ENCODE measurements at regions not wholly inside any gene's neighbourhood (a gene's known extent, or its start where the extent isn't known, plus 50 kb on each side); places are given as distances from the start of the nearest gene placed in this dataset.

DNA sequence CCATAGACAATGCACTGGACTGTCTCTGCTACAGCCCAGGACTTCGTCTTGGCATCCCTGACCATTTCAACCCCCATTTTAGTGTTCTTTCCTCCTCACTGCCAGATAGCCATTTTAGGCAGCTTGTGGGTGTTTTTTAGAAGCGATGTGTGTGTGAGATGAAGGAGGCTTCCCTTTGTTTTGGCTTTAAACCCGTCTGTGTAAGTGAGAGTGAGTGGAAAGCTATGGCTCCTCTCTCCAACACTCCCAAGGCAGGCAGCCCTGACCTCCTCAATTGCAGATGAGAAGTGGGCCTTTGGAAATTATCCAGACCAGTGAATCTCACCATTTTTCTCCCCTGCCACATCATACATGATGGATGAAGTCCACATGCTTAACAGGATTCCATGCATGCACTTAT, 70.3 kb upstream of the PGBD5 start:
- H2AK9ac ChIP-seq (replicated peaks; ENCODE audit: low read depth, low read length, poor library complexity): no peak overlapping the region
- no peaks in the 10 kb centered on the region for H3K27me3 ChIP-seq (ENCODE audit: control insufficient read depth, insufficient read depth, low read length)
- no peak overlapping the region for H4K8ac ChIP-seq (ENCODE audit: low read depth in 2 of 2, low read length in 2 of 2)
- no peak overlapping the region for H2BK5ac ChIP-seq (ENCODE audit: low read depth, low read length, poor library complexity, severe bottlenecking)
- no peak overlapping the region for H3K18ac ChIP-seq (ENCODE audit: low read depth, low read length)
- in situ Hi-C loops (cut with MboI; ENCODE audit: low sequenced_read_pairs) (no loop called here), intact Hi-C loops (cut with micrococcal nuclease) (no loop called here), dilution Hi-C loops (cut with HindIII; ENCODE audit: low sequenced_read_pairs, unreplicated experiment) (no loop called here)
- no CpG with 5 or more reads among the region's 3 CpGs for WGBS, 2 experiments (ENCODE audit: extremely low coverage in 2 of 2, insufficient read length in 1 of 2)
- H2BK20ac ChIP-seq (ENCODE audit: low read depth, low read length): no peak overlapping the region
- DNase-seq (no peak), ATAC-seq (ENCODE audit: low read depth) (no peak)
- TF ChIP-seq SMC3 (IDR thresholded peaks at IDR 0.05; ENCODE audit: low read depth, low read length) (no peak), BHLHE40 (IDR thresholded peaks at IDR 0.05; ENCODE audit: low read depth, low read length) (no peak), RCOR1 (IDR thresholded peaks at IDR 0.05; ENCODE audit: insufficient replicate concordance, low read length) (no peak), RAD21 (IDR thresholded peaks at IDR 0.05; ENCODE audit: low read length) (no peak), POLR2A (IDR thresholded peaks at IDR 0.05; ENCODE audit: low read depth, low read length) (no peak), MXI1 (IDR thresholded peaks at IDR 0.05; ENCODE audit: borderline replicate concordance, low read depth, low read length) (no peak), FOS (IDR thresholded peaks at IDR 0.05; ENCODE audit: low read depth, low read length) (no peak), MAFK (IDR thresholded peaks at IDR 0.05; ENCODE audit: low read depth, low read length) (no peak)
- TF ChIP-seq, protein P1, sequence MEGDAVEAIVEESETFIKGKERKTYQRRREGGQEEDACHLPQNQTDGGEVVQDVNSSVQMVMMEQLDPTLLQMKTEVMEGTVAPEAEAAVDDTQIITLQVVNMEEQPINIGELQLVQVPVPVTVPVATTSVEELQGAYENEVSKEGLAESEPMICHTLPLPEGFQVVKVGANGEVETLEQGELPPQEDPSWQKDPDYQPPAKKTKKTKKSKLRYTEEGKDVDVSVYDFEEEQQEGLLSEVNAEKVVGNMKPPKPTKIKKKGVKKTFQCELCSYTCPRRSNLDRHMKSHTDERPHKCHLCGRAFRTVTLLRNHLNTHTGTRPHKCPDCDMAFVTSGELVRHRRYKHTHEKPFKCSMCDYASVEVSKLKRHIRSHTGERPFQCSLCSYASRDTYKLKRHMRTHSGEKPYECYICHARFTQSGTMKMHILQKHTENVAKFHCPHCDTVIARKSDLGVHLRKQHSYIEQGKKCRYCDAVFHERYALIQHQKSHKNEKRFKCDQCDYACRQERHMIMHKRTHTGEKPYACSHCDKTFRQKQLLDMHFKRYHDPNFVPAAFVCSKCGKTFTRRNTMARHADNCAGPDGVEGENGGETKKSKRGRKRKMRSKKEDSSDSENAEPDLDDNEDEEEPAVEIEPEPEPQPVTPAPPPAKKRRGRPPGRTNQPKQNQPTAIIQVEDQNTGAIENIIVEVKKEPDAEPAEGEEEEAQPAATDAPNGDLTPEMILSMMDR (conservative IDR thresholded peaks at IDR 0.05; ENCODE audit: low read depth, low read length): no peak
- TF ChIP-seq, protein P2, sequence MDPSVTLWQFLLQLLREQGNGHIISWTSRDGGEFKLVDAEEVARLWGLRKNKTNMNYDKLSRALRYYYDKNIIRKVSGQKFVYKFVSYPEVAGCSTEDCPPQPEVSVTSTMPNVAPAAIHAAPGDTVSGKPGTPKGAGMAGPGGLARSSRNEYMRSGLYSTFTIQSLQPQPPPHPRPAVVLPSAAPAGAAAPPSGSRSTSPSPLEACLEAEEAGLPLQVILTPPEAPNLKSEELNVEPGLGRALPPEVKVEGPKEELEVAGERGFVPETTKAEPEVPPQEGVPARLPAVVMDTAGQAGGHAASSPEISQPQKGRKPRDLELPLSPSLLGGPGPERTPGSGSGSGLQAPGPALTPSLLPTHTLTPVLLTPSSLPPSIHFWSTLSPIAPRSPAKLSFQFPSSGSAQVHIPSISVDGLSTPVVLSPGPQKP (IDR thresholded peaks at IDR 0.05; ENCODE audit: borderline replicate concordance, low read depth, low read length): no peak
- ChIA-PET POLR2A (ENCODE audit: unreplicated experiment) (no interaction called here), CTCF (no interaction called here)
- no peak overlapping the region for H3K4me2 ChIP-seq (ENCODE audit: low read depth, low read length)
- no peak overlapping the region for H3K27ac ChIP-seq (ENCODE audit: insufficient read depth, low read length)
- no peaks in the 10 kb centered on the region for H3K9me1 ChIP-seq (ENCODE audit: insufficient read depth, low read length)
- no TSS peak for BruUV-seq (replicated peaks)
- no peak overlapping the region for H3K56ac ChIP-seq (ENCODE audit: extremely low read depth, insufficient read depth, low read length)
- H4K91ac ChIP-seq (ENCODE audit: insufficient read depth, low read depth, low read length): no peak overlapping the region
- H3K4me3 ChIP-seq (ENCODE audit: insufficient read depth, low read depth, low read length): peak overlapping the region; percentile 28
- no peak overlapping the region for H3K9ac ChIP-seq (ENCODE audit: low read depth, low read length)
- no peak overlapping the region for H3K14ac ChIP-seq (replicated peaks; ENCODE audit: low read depth, low read length)
- H2AFZ ChIP-seq (replicated peaks; ENCODE audit: low read length, poor library complexity): no peak overlapping the region
- no peaks in the 10 kb centered on the region for H3K79me1 ChIP-seq (ENCODE audit: low read depth in 1 of 2, low read length in 2 of 2)
- no peak overlapping the region for H3K23ac ChIP-seq (ENCODE audit: low read depth, low read length)
- no peak overlapping the region for H2AK5ac ChIP-seq (ENCODE audit: low read depth, low read length)
- H3K4me1 ChIP-seq (ENCODE audit: control insufficient read depth, insufficient read depth, low read length): no peaks in the 10 kb centered on the region
- H2BK15ac ChIP-seq (ENCODE audit: low read depth, low read length): no peak overlapping the region
- no peak overlapping the region for H3K4ac ChIP-seq (ENCODE audit: low read depth, low read length)
- H3K36me3 ChIP-seq (ENCODE audit: control insufficient read depth, insufficient read depth, low read length): no peaks in the 10 kb centered on the region
- no peak overlapping the region for H4K5ac ChIP-seq (ENCODE audit: low read depth, low read length)
- H4K20me1 ChIP-seq (ENCODE audit: insufficient read depth, low read length): no peaks in the 10 kb centered on the region
- H2BK120ac ChIP-seq (ENCODE audit: low read depth, low read length): no peak overlapping the region
- H3K9me3 ChIP-seq (ENCODE audit: control insufficient read depth, insufficient read depth, low read length): no peaks in the 10 kb centered on the region; the same call in 1 of the 2 replicates
